SK-N-DZ (cell line): ENCODE measurements at regions not wholly inside any gene's neighbourhood (a gene's known extent, or its start where the extent isn't known, plus 50 kb on each side); places are given as distances from the start of the nearest gene placed in this dataset.
"Not testable (repeated sequence)": the region's sequence is repeated elsewhere in the genome, so short reads cannot be mapped to it uniquely, and the experiment has no call there.

Source experiments
- DNase-seq: peaks from one replicate; pipeline ENCODE4 v3.0.0-alpha.2; 2015; ENCODE audit warnings: low spot score

DNA sequence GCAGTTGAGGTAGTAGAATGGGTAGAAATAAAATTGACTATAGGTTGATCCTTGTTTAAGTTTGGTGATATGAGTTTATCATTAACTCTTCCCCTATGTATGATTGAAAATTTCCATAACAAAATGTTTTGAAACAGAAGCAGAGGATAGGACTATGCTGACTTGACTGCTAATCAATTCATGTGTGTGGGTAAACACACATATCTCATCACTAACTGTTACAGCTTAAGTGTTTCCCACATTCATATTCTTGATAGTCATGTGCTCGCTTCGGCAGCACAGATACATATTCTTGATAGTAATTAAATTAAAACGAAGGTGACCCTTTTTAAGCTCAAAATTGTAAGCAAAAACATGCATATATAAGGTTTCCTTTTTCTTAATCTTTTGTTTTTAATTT, 68.2 kb upstream of the SAMSN1 start:
- DNase-seq = no peak

DNA sequence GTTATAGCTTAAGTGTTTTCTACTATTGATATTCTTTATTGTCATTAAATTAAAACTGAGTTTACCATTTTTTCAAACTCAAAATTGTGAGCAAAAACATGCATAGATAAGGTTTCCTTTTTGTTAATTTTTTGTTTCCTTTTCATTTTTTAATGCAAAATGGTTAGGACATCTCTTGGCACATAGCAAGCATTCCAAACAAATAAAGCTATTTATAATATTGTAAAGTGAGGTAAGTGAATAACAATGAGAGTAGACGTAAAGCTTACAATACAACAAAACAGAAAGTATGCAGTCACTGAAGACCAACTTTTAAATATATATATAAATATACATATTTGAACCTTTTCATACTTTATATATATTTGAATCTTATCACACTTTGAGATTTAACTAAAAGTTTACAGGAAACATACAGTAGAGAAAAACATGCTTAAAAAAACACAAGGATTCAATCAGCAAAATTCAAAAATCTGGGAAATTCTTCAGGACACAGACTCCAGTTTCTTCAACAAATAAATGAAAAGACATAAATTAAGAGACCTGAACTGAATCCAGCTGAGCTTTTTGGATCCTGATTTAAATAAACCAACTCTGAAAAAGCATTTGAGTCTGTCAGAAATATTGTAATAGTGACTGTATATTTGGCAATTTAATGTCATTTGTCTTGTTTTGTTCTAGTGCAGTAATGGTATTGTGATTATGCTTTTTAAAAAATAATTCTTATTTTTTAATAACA, 67.5 kb upstream of the SAMSN1 start:
- no peak for DNase-seq

DNA sequence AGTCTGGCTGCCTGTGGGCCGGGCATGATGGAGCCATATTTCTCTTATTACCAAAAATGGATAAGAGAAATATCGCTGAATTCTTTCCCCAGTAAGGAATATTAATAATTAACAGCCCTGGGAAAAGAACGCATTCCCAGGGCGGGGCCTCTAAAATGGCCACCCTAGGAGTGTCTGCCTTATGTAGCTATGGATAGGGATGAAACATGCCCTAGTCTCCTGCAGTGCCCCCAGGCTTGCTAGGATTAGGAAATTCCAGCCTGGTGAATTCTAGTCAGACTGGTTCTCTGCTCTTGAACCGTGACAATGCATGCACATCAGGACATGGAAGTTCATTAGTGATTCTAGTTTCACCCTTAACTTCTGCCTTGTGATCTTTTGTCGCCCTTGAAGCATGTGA, 64.0 kb upstream of the SAMSN1 start:
- not testable (repeated sequence) for DNase-seq

DNA sequence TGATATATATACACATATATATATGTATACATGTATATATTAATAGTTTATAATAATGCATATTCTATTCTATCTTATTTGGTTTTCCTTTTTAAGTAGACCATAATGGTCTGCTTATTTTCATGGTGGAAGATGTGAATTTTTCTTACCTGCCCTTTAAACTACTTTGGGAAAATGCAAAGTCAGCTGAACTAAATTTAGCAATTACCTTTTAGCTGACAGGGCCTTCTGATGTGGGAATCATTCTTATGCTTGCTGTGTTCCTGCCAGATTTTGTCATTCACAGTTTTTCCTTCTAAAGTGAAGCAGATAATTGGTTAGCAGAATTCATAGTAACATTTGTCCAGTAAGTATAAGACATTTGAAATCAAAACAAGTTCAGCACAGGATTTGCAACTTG, 63.2 kb upstream of the SAMSN1 start:
- DNase-seq = no peak

DNA sequence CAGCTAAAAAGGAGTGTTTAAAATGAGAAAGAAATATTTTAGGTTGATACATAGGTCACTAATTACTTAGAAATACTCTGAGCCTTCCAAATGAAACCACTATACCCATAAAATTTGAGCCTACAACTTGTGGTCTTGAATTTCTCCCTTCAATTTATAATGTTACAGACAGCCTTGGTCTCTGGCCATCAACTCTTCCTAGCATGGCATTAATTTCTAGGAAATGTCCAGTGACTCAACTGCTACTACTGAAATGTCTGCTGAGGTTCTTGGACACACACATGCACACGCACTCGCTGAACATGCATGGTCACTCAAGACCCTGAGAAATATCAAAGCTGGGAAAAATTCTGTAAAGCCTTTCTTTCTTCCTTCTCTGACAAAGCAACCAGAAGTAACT, 61.1 kb upstream of the SAMSN1 start:
- no peak for DNase-seq

DNA sequence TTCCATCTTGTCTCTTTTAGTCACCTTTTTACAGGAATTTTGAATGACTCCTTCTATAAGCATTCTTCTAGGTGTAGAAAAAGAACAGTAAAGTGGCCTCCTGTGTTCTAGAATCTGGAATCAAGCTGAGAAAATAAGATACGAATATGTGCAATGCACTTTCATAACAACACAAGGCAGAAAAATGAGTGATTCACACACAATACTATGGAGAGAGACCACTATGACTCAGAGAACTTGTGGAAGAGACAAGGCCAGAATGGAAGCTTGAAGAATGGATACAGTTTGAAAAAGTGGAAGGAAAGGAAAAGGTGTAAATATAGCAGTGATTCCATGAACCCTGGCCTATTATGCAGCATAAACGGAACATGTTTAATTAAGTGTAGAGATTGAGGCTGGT, 57.1 kb upstream of the SAMSN1 start:
- DNase-seq = no peak

DNA sequence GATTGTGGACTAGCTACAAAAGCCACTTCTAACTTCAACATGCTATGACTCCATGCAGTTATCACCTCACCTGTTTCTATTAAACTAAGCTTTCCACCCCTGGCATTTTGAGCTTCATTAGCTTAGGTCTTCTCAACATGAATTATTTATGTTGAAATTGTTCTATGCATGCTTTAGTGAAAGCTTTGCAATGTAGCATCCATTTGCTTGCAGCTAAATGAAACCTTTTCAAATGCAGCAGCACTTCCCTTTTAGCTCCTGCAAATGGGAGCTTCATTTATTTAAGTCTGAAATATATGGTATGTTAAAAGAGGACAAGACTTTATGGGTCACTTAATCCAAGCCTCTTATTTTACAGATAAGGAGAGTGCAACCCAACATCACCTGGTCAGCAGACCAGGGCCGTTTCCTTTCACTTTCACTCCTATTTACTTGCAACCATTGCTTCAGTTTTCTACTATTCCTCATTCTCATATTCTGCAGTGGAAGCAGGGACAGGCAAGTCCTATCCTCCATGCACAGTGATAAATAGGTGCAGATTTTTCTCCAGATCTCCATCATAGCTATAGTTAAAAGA, 56.4 kb upstream of the SAMSN1 start:
- no peak for DNase-seq

DNA sequence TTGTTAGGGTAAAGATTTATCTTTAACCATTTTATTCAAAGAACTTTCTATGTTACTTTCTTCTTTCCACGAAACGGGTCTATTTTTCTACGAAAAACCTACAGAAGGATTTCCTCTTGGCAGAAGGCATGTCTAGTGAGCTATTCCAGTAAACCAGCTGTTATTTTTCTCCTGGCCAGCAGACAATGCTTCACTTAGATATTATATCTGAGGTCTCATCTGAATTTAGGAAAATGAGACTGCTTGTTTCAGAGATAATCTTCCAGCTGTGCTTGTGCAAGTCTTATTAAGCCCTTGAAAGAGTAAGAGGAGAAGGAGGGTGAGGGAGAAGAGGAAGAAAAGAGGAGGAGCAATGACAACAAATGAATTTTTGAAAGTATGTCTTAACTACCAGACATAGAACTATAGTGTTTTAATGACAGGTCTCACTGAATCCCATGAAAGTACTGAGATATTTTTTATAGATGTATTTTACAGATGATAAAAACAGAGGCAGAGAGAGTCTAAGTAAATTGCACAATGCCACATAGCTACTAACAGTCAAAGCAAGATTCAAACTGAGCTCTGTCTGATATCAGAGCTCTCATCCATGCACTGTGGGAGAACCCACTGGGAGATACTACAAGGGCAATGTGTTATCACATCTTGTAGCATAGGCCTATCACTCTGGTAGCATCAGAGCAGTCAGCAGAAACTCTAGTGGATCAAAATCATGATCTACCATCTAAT, 54.6 kb upstream of the SAMSN1 start:
- no peak for DNase-seq

DNA sequence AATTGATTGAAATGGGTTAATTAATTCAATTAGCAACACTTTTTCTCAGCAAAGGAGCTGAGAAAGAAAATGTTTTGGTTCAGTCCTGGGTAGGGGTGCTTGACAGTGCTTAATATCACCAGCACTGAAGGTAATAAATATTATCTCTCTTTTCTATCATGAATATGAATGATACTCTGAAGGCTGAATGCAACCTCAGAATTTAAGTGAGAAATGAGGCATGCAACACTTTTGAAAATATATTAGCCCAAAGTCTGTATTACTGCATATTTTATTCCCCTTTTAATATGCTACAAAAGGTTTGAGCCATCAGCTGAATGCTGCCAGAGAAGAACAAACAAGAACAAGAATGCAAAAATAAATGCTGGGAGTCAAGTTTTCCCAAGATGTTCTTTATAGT, 52.0 kb upstream of the SAMSN1 start:
- DNase-seq = no peak
